Activated CD8-positive, alpha-beta T cell treated with anti-CD3 and anti-CD28 coated beads for 36 hours (primary cell): ENCODE measurements at regions not wholly inside any gene's neighbourhood (a gene's known extent, or its start where the extent isn't known, plus 50 kb on each side); places are given as distances from the start of the nearest gene placed in this dataset.

Experiments used
- ATAC-seq: fragments of 200-7000 bp; cut with Tn5 transposase; one replicate; pipeline ENCODE4 v1.10.0; 2021; ENCODE audit warnings: mild to moderate bottlenecking, moderate library complexity
- CTCF ChIA-PET: fragments of 350-600 bp; sonication (Branson Sonifier 250); formaldehyde crosslinking; loops from one replicate; lab custom pipeline; 2021; ENCODE audit warnings: antibody characterized with exemption; lab: Charles Lee
- POLR2A ChIA-PET: fragments of 350-600 bp; sonication (Branson Sonifier 250); formaldehyde crosslinking; loops from one replicate; lab custom pipeline; 2021; ENCODE audit warnings: antibody characterized with exemption; lab: Charles Lee
- DNase-seq: peaks from one replicate; pipeline ENCODE4 v3.0.0-alpha.2; 2020
- H3K27ac Mint-ChIP-seq: one replicate; pipeline ENCODE4 v1.8.0; 2021; ENCODE audit warnings: mild to moderate bottlenecking, mixed read lengths
- H3K27me3 Mint-ChIP-seq: one replicate; pipeline ENCODE4 v1.8.0; 2021; ENCODE audit warnings: mixed read lengths
- H3K36me3 Mint-ChIP-seq: one replicate; pipeline ENCODE4 v1.8.0; 2021; ENCODE audit warnings: low read depth, mixed read lengths
- H3K4me1 Mint-ChIP-seq: one replicate; pipeline ENCODE4 v1.8.0; 2021; ENCODE audit warnings: low read depth, mixed read lengths
- H3K4me3 Mint-ChIP-seq: one replicate; pipeline ENCODE4 v1.8.0; 2021; ENCODE audit warnings: mild to moderate bottlenecking, moderate library complexity, mixed read lengths
- H3K9me3 Mint-ChIP-seq: one replicate; pipeline ENCODE4 v1.8.0; 2021; ENCODE audit warnings: mixed read lengths
- intact Hi-C: fragments of 100-400 bp; cut with micrococcal nuclease; formaldehyde crosslinking; loops from one replicate; pipeline ENCODE4 v1.10.0; 2022
- TF ChIP-seq, protein P1 (sequence below): fragments of 200-600 bp; IDR thresholded peaks from one replicate; pipeline ENCODE4 v1.8.0; 2022; ENCODE audit warnings: antibody characterized with exemption, mild to moderate bottlenecking

DNA sequence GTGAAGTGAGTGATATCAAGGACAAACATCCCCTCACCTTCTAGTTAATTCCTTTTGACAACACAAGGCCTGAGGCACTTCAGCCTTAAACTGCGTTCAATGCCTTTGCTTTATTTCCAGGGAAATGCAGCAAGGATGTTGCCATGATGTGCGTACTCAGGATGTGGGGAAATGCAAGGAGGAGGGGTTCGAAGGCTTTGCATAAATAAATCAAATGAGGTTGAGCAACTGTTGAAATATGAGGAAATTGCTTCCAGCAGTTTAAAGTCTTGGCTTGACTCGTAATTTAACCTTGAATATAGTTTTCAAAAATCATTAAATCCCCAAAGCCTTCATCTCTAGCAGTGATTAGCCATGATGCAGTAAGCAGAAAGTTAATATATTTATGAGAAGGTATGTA lies 81.8 kb upstream of the CCL2 start:
- Mint-ChIP-seq H3K4me1 (peaks cover 1% of the 10 kb centered on the region), H3K36me3 (no peaks in the 10 kb centered on the region), H3K27ac (no peak overlapping the region), H3K9me3 (no peaks in the 10 kb centered on the region), H3K27me3 (no peaks in the 10 kb centered on the region), H3K4me3 (no peak overlapping the region)
- ChIA-PET POLR2A (interaction anchor here (0.7 kb wide), 1 partner anchor 23 kb away, joined by 3 read pairs; no protein-coding TSS in a partner anchor), CTCF (interaction anchor here (6.0 kb wide), 1 partner anchor 188 kb away, joined by 40 read pairs; the partner anchor contains the start of gene CCL1)
- intact Hi-C loops, result no loop called here
- DNase-seq (no peak), ATAC-seq (no peak)
- TF ChIP-seq, protein P1, sequence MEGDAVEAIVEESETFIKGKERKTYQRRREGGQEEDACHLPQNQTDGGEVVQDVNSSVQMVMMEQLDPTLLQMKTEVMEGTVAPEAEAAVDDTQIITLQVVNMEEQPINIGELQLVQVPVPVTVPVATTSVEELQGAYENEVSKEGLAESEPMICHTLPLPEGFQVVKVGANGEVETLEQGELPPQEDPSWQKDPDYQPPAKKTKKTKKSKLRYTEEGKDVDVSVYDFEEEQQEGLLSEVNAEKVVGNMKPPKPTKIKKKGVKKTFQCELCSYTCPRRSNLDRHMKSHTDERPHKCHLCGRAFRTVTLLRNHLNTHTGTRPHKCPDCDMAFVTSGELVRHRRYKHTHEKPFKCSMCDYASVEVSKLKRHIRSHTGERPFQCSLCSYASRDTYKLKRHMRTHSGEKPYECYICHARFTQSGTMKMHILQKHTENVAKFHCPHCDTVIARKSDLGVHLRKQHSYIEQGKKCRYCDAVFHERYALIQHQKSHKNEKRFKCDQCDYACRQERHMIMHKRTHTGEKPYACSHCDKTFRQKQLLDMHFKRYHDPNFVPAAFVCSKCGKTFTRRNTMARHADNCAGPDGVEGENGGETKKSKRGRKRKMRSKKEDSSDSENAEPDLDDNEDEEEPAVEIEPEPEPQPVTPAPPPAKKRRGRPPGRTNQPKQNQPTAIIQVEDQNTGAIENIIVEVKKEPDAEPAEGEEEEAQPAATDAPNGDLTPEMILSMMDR, result no peak

DNA sequence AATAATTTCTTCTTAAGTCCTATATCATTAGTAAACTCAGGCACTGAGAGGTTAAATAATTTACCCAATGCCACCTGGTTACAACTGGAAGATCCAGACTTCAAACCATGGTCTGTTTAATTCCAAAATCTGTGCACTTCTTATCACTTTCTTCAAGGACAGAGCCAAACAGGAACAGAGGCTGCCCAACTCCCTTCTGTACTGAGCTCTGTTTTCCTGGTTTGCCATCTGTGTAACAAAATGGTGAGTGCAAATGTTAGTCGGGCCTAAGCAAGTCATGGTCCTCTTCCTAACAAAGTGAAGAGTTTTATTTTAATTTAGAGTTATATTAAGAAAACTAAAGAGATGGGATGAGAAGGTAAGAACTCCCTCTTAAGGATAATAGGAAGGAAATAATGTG lies 80.6 kb upstream of the CCL2 start:
- CTCF ChIA-PET, result no interaction called here
- Mint-ChIP-seq H3K4me3 (no peak overlapping the region), H3K4me1 (peaks cover 1% of the 10 kb centered on the region), H3K36me3 (no peaks in the 10 kb centered on the region), H3K27ac (no peak overlapping the region), H3K9me3 (no peaks in the 10 kb centered on the region), H3K27me3 (no peaks in the 10 kb centered on the region)
- POLR2A ChIA-PET, result no interaction called here
- no peak for ATAC-seq
- DNase-seq, result no peak
- TF ChIP-seq, protein P1, result no peak
- intact Hi-C loops, result no loop called here

DNA sequence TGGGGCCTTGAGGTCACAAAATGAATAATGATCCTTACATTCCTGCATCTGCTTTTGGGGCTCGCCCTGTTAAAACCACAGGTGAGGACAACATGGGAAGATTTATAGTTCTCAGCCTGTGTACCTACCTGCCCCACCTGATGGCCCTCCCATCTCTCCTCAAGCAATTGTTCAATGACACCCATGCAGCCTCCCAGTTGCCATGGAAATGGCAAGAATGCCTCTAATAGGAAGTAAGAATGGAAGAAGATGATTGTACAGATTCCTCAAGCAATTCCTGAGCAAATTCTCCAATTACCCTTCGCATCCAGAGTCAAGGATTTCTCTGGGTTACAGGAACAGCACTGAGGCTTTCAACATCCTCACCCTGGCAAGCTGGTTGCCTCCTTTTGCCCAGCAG lies 78.6 kb upstream of the CCL2 start:
- TF ChIP-seq, protein P1, result no peak
- no peaks in the 10 kb centered on the region for H3K36me3 Mint-ChIP-seq
- H3K9me3 Mint-ChIP-seq, result no peaks in the 10 kb centered on the region
- POLR2A ChIA-PET, result no interaction called here
- H3K4me3 Mint-ChIP-seq, result no peak overlapping the region
- CTCF ChIA-PET, result interaction anchor here (3.0 kb wide), 1 partner anchor 185 kb away, joined by 10 read pairs; no protein-coding TSS in a partner anchor
- no peaks in the 10 kb centered on the region for H3K27me3 Mint-ChIP-seq
- ATAC-seq (no peak), DNase-seq (no peak)
- intact Hi-C loops, result no loop called here
- H3K27ac Mint-ChIP-seq, result no peak overlapping the region
- no peaks in the 10 kb centered on the region for H3K4me1 Mint-ChIP-seq

DNA sequence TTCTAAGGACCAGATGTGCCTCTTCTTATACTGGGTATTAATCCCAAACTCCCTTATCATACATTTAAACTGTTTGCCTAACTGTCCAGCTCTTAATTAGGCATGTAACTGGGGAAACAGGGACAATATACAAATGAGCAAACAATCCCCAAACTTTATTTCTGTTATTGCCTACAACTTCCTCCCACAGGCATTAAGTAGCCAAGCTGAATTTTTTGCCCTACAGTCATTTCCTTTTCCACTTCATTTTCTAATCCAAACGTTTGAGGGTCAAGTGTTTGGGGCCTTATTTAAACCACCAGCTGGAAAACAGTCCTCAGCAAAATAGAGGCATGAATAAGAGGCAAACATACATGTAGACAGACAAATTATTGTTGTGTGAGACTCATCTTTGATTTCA lies 77.4 kb upstream of the CCL2 start:
- DNase-seq, result no peak
- Mint-ChIP-seq H3K36me3 (no peaks in the 10 kb centered on the region), H3K27ac (no peak overlapping the region), H3K4me3 (no peak overlapping the region), H3K4me1 (no peaks in the 10 kb centered on the region), H3K27me3 (no peaks in the 10 kb centered on the region), H3K9me3 (no peaks in the 10 kb centered on the region)
- intact Hi-C loops, result no loop called here
- ATAC-seq, result no peak
- TF ChIP-seq, protein P1, result no peak
- ChIA-PET POLR2A (no interaction called here), CTCF (interaction anchor here (0.6 to 3.0 kb wide), 3 partner anchors 166 to 290 kb away, joined by 3 to 10 read pairs (median 3); no protein-coding TSS in a partner anchor)

DNA sequence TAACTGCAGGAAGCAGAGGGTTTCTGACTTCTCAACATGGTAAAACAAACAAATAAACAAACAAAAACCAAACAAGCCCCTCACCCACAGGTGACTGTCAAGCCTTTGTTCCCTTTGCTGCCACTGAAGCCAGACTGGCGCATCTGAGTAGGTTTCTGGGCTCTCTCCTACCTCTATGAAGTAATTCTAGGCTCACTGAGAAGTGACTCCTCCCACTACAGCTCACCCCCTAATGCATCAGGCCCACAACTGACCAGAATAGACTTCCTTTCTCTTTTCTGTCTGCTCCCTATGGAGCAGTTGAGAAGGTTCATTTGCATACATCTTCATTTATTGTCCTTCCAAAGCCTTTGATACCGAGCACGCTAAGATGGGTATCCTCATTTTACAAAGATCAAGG lies 77.0 kb upstream of the CCL2 start:
- no peak overlapping the region for H3K27ac Mint-ChIP-seq
- no peaks in the 10 kb centered on the region for H3K36me3 Mint-ChIP-seq
- CTCF ChIA-PET, result interaction anchor here (0.7 to 3.0 kb wide), 2 partner anchors 166 to 183 kb away, joined by 3 to 10 read pairs; no protein-coding TSS in a partner anchor
- no peak for ATAC-seq
- no peaks in the 10 kb centered on the region for H3K27me3 Mint-ChIP-seq
- no peak for DNase-seq
- POLR2A ChIA-PET, result no interaction called here
- H3K9me3 Mint-ChIP-seq, result no peaks in the 10 kb centered on the region
- intact Hi-C loops, result no loop called here
- TF ChIP-seq, protein P1, result no peak
- no peaks in the 10 kb centered on the region for H3K4me1 Mint-ChIP-seq
- H3K4me3 Mint-ChIP-seq, result no peak overlapping the region
